GM23338 (cell line): ENCODE measurements at regions not wholly inside any gene's neighbourhood (a gene's known extent, or its start where the extent isn't known, plus 50 kb on each side); places are given as distances from the start of the nearest gene placed in this dataset.

Source experiments
- ATAC-seq: fragments of 200-7000 bp; cut with Tn5 transposase; 3 replicates; pipeline ENCODE4 v1.9.1; 2020
- DNase-seq: peaks from one replicate; pipeline ENCODE4 v3.0.0-alpha.2; 2015; ENCODE audit warnings: low spot score
- H2AFZ ChIP-seq: fragments of 200-600 bp; sonication (generic); 2 replicates; pipeline ENCODE4 v1.8.0; 2016; ENCODE audit warnings: antibody characterized with exemption, mild to moderate bottlenecking, moderate library complexity
- H3F3A ChIP-seq: fragments of 200-600 bp; sonication (generic); replicated peaks from 2 replicates; pipeline ENCODE4 v1.8.0; 2017; ENCODE audit warnings: antibody characterized with exemption, mixed run types, low read depth
- H3K27ac ChIP-seq: fragments of 200-600 bp; sonication (generic); 2 replicates; pipeline ENCODE4 v1.6.1; 2016; ENCODE audit warnings: low read depth
- H3K27me3 ChIP-seq: fragments of 200-600 bp; sonication (generic); 2 replicates; pipeline ENCODE4 v1.8.0; 2016; ENCODE audit warnings: mild to moderate bottlenecking, mixed run types, moderate library complexity; ENCODE audit not compliant: insufficient read depth
- H3K36me3 ChIP-seq: fragments of 200-600 bp; sonication (generic); 2 replicates; pipeline ENCODE4 v1.8.0; 2016; ENCODE audit warnings: mild to moderate bottlenecking; ENCODE audit not compliant: insufficient read depth
- H3K4me1 ChIP-seq: fragments of 200-600 bp; sonication (generic); 2 replicates; pipeline ENCODE4 v1.8.0; 2016; ENCODE audit warnings: mild to moderate bottlenecking, moderate library complexity; ENCODE audit not compliant: insufficient read depth
- H3K4me2 ChIP-seq: fragments of 200-600 bp; sonication (generic); 2 replicates; pipeline ENCODE4 v1.7.1; 2017; ENCODE audit warnings: mixed run types
- H3K4me3 ChIP-seq: fragments of 200-600 bp; sonication (generic); 2 replicates; pipeline ENCODE4 v1.6.1; 2016; ENCODE audit warnings: mixed run types
- H3K79me2 ChIP-seq: fragments of 200-600 bp; sonication (generic); replicated peaks from 2 replicates; pipeline ENCODE4 v1.8.0; 2017; ENCODE audit warnings: mild to moderate bottlenecking; ENCODE audit not compliant: insufficient read depth
- H3K9me2 ChIP-seq: fragments of 200-600 bp; sonication (generic); 2 replicates; pipeline ENCODE4 v1.8.0; 2017; ENCODE audit not compliant: insufficient read depth
- H4K20me1 ChIP-seq: fragments of 200-600 bp; sonication (generic); replicated peaks from 2 replicates; pipeline ENCODE4 v1.8.0; 2017; ENCODE audit warnings: mild to moderate bottlenecking; ENCODE audit not compliant: insufficient read depth
- H3K27ac Mint-ChIP-seq: 2 replicates; pipeline ENCODE4 v1.8.0; 2020; ENCODE audit warnings: inconsistent platforms, mild to moderate bottlenecking, moderate library complexity, mixed read lengths
- H3K27me3 Mint-ChIP-seq: 3 replicates; pipeline ENCODE4 v1.8.0; 2022; ENCODE audit warnings: low read depth, mild to moderate bottlenecking, moderate library complexity, mixed read lengths, inconsistent platforms; ENCODE audit not compliant: insufficient read depth, poor library complexity
- H3K36me3 Mint-ChIP-seq: 3 replicates; pipeline ENCODE4 v1.8.0; 2021; ENCODE audit warnings: low read depth, mild to moderate bottlenecking, inconsistent platforms, moderate library complexity, mixed read lengths
- H3K4me1 Mint-ChIP-seq: 3 replicates; pipeline ENCODE4 v1.8.0; 2020; ENCODE audit warnings: mild to moderate bottlenecking, inconsistent platforms, mixed read lengths
- H3K4me3 Mint-ChIP-seq: 3 replicates; pipeline ENCODE4 v1.8.0; 2021; ENCODE audit warnings: moderate library complexity, mild to moderate bottlenecking, inconsistent platforms, mixed read lengths
- H3K9me3 Mint-ChIP-seq: 3 replicates; pipeline ENCODE4 v1.8.0; 2020; ENCODE audit warnings: moderate library complexity, mild to moderate bottlenecking, inconsistent platforms, mixed read lengths
- CREB1 ChIP-seq: fragments of 250-450 bp; sonication (Bioruptor Pico); IDR thresholded peaks from 2 replicates; pipeline ENCODE4 v1.5.0; 2020; ENCODE audit warnings: low read depth, mild to moderate bottlenecking, moderate library complexity
- EZH2 ChIP-seq: fragments of 200-600 bp; sonication (generic); IDR thresholded peaks from one replicate; pipeline ENCODE4 v1.8.0; 2017; ENCODE audit warnings: antibody characterized with exemption, mild to moderate bottlenecking, low read depth; ENCODE audit not compliant: unreplicated experiment
- EZH2phosphoT487 ChIP-seq: fragments of 200-600 bp; sonication (generic); IDR thresholded peaks from one replicate; pipeline ENCODE4 v1.8.1; 2018; ENCODE audit warnings: antibody characterized with exemption; ENCODE audit not compliant: unreplicated experiment
- JUNB ChIP-seq: IDR thresholded peaks from one replicate; pipeline ENCODE4 v1.6.1; 2016; ENCODE audit warnings: antibody characterized with exemption; ENCODE audit not compliant: unreplicated experiment
- NANOG ChIP-seq: IDR thresholded peaks from 2 replicates; pipeline ENCODE4 v1.6.1; 2016; ENCODE audit warnings: antibody characterized with exemption, borderline replicate concordance
- STAT1 ChIP-seq: IDR thresholded peaks from one replicate; pipeline ENCODE4 v1.6.1; 2016; ENCODE audit warnings: antibody characterized with exemption; ENCODE audit not compliant: unreplicated experiment
- ZNF114 ChIP-seq: fragments of 250-450 bp; sonication (Bioruptor Pico); IDR thresholded peaks from 2 replicates; pipeline ENCODE4 v1.5.0; 2020; ENCODE audit warnings: mild to moderate bottlenecking, moderate library complexity
- TF ChIP-seq, protein P1 (sequence below): fragments of 250-450 bp; sonication (Bioruptor Pico); IDR thresholded peaks from 2 replicates; pipeline ENCODE4 v1.5.0; 2020; ENCODE audit warnings: mild to moderate bottlenecking, moderate library complexity

DNA sequence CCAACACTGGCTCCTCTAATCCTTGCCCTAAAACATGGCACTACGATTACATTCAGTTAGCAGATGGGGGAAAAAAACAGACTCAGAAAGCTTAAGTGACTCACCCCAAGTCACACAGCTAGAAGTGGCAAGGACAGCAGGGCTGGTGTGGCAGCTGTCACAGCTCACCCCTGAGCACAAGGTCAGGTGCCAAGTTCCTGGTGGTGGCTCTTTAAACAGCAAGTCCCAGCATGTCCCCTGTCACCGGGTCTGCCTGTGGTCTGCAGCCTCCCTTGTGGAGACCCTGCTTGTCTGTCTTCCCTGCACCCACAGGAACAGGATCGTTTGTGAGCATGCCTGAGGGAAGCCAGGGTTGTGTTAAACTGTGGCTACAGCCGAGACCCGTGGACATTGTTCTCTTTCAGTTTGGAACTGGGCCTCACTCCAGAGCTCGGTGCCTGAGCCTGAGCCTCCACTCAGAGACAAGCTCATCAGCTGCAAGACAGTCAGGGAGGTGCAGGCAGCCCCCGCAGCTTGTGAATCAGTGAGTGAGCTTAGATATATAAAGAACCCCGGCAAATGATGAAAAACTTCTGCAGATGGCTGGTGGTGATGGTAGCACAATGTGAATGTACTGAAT lies 260.8 kb downstream of the BCOR start:
- Histone ChIP-seq H2AFZ (no peak overlapping the region), H3K4me1 (no peaks in the 10 kb centered on the region; the same call in 1 of the 2 replicates), H3K27me3 (no peaks in the 10 kb centered on the region), H3K4me3 (no peak overlapping the region), H3K36me3 (no peaks in the 10 kb centered on the region), H3K4me2 (no peak overlapping the region), H3K79me2 (no peaks in the 10 kb centered on the region), H3K9me2 (no peaks in the 10 kb centered on the region), H4K20me1 (no peaks in the 10 kb centered on the region), H3K27ac (no peak overlapping the region), H3F3A (no peaks in the 10 kb centered on the region)
- Mint-ChIP-seq H3K27me3 (peaks cover 3% of the 10 kb centered on the region), H3K27ac (no peak overlapping the region), H3K4me3 (no peak overlapping the region), H3K36me3 (no peaks in the 10 kb centered on the region), H3K4me1 (peaks cover 9% of the 10 kb centered on the region), H3K9me3 (no peaks in the 10 kb centered on the region)
- DNase-seq: no peak
- TF ChIP-seq EZH2 (no peak), NANOG (no peak), CREB1 (CRISPR knock-in tag) (no peak), STAT1 (no peak), ZNF114 (CRISPR knock-in tag) (no peak), JUNB (no peak), EZH2phosphoT487 (no peak)
- TF ChIP-seq, protein P1, sequence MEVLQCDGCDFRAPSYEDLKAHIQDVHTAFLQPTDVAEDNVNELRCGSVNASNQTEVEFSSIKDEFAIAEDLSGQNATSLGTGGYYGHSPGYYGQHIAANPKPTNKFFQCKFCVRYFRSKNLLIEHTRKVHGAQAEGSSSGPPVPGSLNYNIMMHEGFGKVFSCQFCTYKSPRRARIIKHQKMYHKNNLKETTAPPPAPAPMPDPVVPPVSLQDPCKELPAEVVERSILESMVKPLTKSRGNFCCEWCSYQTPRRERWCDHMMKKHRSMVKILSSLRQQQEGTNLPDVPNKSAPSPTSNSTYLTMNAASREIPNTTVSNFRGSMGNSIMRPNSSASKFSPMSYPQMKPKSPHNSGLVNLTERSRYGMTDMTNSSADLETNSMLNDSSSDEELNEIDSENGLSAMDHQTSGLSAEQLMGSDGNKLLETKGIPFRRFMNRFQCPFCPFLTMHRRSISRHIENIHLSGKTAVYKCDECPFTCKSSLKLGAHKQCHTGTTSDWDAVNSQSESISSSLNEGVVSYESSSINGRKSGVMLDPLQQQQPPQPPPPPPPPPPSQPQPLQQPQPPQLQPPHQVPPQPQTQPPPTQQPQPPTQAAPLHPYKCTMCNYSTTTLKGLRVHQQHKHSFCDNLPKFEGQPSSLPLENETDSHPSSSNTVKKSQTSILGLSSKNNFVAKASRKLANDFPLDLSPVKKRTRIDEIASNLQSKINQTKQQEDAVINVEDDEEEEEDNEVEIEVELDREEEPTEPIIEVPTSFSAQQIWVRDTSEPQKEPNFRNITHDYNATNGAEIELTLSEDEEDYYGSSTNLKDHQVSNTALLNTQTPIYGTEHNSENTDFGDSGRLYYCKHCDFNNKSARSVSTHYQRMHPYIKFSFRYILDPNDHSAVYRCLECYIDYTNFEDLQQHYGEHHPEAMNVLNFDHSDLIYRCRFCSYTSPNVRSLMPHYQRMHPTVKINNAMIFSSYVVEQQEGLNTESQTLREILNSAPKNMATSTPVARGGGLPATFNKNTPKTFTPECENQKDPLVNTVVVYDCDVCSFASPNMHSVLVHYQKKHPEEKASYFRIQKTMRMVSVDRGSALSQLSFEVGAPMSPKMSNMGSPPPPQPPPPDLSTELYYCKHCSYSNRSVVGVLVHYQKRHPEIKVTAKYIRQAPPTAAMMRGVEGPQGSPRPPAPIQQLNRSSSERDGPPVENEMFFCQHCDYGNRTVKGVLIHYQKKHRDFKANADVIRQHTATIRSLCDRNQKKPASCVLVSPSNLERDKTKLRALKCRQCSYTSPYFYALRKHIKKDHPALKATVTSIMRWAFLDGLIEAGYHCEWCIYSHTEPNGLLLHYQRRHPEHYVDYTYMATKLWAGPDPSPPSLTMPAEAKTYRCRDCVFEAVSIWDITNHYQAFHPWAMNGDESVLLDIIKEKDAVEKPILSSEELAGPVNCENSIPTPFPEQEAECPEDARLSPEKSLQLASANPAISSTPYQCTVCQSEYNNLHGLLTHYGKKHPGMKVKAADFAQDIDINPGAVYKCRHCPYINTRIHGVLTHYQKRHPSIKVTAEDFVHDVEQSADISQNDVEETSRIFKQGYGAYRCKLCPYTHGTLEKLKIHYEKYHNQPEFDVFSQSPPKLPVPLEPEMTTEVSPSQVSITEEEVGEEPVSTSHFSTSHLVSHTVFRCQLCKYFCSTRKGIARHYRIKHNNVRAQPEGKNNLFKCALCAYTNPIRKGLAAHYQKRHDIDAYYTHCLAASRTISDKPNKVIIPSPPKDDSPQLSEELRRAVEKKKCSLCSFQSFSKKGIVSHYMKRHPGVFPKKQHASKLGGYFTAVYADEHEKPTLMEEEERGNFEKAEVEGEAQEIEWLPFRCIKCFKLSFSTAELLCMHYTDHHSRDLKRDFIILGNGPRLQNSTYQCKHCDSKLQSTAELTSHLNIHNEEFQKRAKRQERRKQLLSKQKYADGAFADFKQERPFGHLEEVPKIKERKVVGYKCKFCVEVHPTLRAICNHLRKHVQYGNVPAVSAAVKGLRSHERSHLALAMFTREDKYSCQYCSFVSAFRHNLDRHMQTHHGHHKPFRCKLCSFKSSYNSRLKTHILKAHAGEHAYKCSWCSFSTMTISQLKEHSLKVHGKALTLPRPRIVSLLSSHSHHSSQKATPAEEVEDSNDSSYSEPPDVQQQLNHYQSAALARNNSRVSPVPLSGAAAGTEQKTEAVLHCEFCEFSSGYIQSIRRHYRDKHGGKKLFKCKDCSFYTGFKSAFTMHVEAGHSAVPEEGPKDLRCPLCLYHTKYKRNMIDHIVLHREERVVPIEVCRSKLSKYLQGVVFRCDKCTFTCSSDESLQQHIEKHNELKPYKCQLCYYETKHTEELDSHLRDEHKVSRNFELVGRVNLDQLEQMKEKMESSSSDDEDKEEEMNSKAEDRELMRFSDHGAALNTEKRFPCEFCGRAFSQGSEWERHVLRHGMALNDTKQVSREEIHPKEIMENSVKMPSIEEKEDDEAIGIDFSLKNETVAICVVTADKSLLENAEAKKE: no peak
- no peak for ATAC-seq
